Fibroblast of peridontal ligament (primary cell): ENCODE measurements at regions not wholly inside any gene's neighbourhood (a gene's known extent, or its start where the extent isn't known, plus 50 kb on each side); places are given as distances from the start of the nearest gene placed in this dataset.

Experiments used
- DNase-seq: peaks from one replicate; pipeline ENCODE4 v3.0.0-alpha.2; 2010; ENCODE audit errors: extremely low read depth

- DNase-seq: no peak
Measured at GRCh38 chrX:109312757-109313156, 169.1 kb downstream of the GUCY2F start.

GRCh38 chrX:109310031-109310430 lies 171.9 kb downstream of the GUCY2F start:
- DNase-seq: no peak

- DNase-seq: no peak
Measured at GRCh38 chrX:109301177-109301576, 180.7 kb downstream of the GUCY2F start.

- DNase-seq: no peak
Measured at GRCh38 chrX:109300415-109300814, 181.5 kb downstream of the GUCY2F start.

- no peak for DNase-seq
Measured at GRCh38 chrX:109299091-109299490, 182.8 kb downstream of the GUCY2F start.

- DNase-seq: no peak
Measured at GRCh38 chrX:109294097-109294814, 187.6 kb downstream of the GUCY2F start.

- no peak for DNase-seq
Measured at GRCh38 chrX:109283870-109284269, 198.0 kb downstream of the GUCY2F start.

- no peak for DNase-seq
Measured at GRCh38 chrX:109281483-109282275, 200.2 kb downstream of the GUCY2F start.

- no peak for DNase-seq
Measured at GRCh38 chrX:109274806-109275205, 207.1 kb downstream of the GUCY2F start.

- DNase-seq: no peak
Measured at GRCh38 chrX:109270580-109271484, 211.1 kb downstream of the GUCY2F start.

GRCh38 chrX:109268340-109268739 lies 213.5 kb downstream of the GUCY2F start:
- DNase-seq: no peak

GRCh38 chrX:109266034-109266433 lies 215.9 kb downstream of the GUCY2F start:
- DNase-seq: no peak

GRCh38 chrX:109264878-109265277 lies 217.0 kb downstream of the GUCY2F start:
- no peak for DNase-seq

GRCh38 chrX:109261279-109261678 lies 220.6 kb downstream of the GUCY2F start:
- DNase-seq: no peak

- DNase-seq: no peak
Measured at GRCh38 chrX:109252789-109253188, 229.1 kb downstream of the GUCY2F start.

- DNase-seq: no peak
Measured at GRCh38 chrX:109218761-109219160, 263.1 kb downstream of the GUCY2F start.

- no peak for DNase-seq
Measured at GRCh38 chrX:109199726-109200125, 282.2 kb downstream of the GUCY2F start.

- DNase-seq: no peak
Measured at GRCh38 chrX:109190542-109190941, 291.3 kb downstream of the GUCY2F start.

GRCh38 chrX:109187473-109188168 lies 294.3 kb downstream of the GUCY2F start:
- DNase-seq: no peak

- DNase-seq: no peak
Measured at GRCh38 chrX:109186939-109187338, 294.9 kb downstream of the GUCY2F start.

- no peak for DNase-seq
Measured at GRCh38 chrX:109184506-109185139, 297.3 kb downstream of the GUCY2F start.
